ENCODE measurements at regions not wholly inside any gene's neighbourhood (a gene's known extent, or its start where the extent isn't known, plus 50 kb on each side); places are given as distances from the start of the nearest gene placed in this dataset.

DNA sequence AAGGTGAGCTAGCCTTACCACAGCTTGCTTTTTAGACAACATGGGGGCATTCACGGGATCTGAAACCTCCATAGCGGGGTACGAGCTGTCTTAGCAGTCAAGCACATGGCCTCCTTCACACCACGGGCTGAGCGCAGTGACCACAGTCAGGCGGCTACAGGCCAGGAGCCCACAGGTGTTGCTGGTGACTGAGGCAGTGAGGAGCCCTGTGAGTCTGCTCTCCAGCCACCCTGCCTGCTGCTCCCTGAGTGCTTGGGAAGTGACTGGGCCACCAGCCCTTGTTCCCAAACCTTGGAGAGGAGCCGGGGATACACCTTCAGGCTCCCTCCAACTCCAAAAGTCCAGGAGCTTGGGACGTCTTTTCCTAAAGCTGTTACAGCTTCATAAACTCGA is 418.1 kb upstream of the MYT1L start:
- TF ChIP-seq YY1 (IDR thresholded peaks at IDR 0.05; ENCODE audit: low read depth, low read length), result no peak
- TF ChIP-seq CTBP2 (IDR thresholded peaks at IDR 0.05; ENCODE audit: borderline replicate concordance, insufficient read depth, insufficient read length, low read length), result no peak
- TF ChIP-seq RXRA (IDR thresholded peaks at IDR 0.05; ENCODE audit: insufficient read depth, low read depth, low read length), result no peak
- TF ChIP-seq TAF1 (IDR thresholded peaks at IDR 0.05; ENCODE audit: low read depth, low read length), result no peak
- TF ChIP-seq, protein P1, sequence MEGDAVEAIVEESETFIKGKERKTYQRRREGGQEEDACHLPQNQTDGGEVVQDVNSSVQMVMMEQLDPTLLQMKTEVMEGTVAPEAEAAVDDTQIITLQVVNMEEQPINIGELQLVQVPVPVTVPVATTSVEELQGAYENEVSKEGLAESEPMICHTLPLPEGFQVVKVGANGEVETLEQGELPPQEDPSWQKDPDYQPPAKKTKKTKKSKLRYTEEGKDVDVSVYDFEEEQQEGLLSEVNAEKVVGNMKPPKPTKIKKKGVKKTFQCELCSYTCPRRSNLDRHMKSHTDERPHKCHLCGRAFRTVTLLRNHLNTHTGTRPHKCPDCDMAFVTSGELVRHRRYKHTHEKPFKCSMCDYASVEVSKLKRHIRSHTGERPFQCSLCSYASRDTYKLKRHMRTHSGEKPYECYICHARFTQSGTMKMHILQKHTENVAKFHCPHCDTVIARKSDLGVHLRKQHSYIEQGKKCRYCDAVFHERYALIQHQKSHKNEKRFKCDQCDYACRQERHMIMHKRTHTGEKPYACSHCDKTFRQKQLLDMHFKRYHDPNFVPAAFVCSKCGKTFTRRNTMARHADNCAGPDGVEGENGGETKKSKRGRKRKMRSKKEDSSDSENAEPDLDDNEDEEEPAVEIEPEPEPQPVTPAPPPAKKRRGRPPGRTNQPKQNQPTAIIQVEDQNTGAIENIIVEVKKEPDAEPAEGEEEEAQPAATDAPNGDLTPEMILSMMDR (IDR thresholded peaks at IDR 0.05; ENCODE audit: control extremely low read depth in 1 of 3, insufficient read depth in 1 of 3, low read depth in 1 of 3, low read length in 3 of 3), result no peak
- TF ChIP-seq HDAC2 (IDR thresholded peaks at IDR 0.05; ENCODE audit: borderline replicate concordance in 1 of 2, low read depth in 2 of 2, low read length in 2 of 2), result no peak
- TF ChIP-seq BACH1 (IDR thresholded peaks at IDR 0.05; ENCODE audit: low read length), result no peak
- no peak for TF ChIP-seq SP1 (IDR thresholded peaks at IDR 0.05; ENCODE audit: low read depth, low read length)
- TF ChIP-seq GABPA (IDR thresholded peaks at IDR 0.05; ENCODE audit: borderline replicate concordance, insufficient read depth, low read length), result no peak
- no peak for TF ChIP-seq CEBPB (IDR thresholded peaks at IDR 0.05; ENCODE audit: low read depth, low read length)
- TF ChIP-seq JUND (IDR thresholded peaks at IDR 0.05; ENCODE audit: low read length), result no peak

Measured in H1 (cell line).